LHCN-M2 (cell line): ENCODE measurements at regions not wholly inside any gene's neighbourhood (a gene's known extent, or its start where the extent isn't known, plus 50 kb on each side); places are given as distances from the start of the nearest gene placed in this dataset.
"Not testable (repeated sequence)": the region's sequence is repeated elsewhere in the genome, so short reads cannot be mapped to it uniquely, and the experiment has no call there.

ENCODE experiments used
- DNase-seq: peaks from one replicate; pipeline ENCODE4 v3.0.0-alpha.2; 2012; ENCODE audit warnings: low read depth

- peak; percentile 5 for DNase-seq
Measured at GRCh38 chr2:118614841-118615271, 232.6 kb downstream of the EN1 start.

GRCh38 chr2:118613737-118614136, 233.7 kb downstream of the EN1 start:
- DNase-seq: no peak

GRCh38 chr2:118611691-118612090, 235.8 kb downstream of the EN1 start:
- DNase-seq: no peak

GRCh38 chr2:118609138-118609537, 238.3 kb downstream of the EN1 start:
- DNase-seq: no peak

- no peak for DNase-seq
Measured at GRCh38 chr2:118607641-118608040, 239.8 kb downstream of the EN1 start.

- no peak for DNase-seq
Measured at GRCh38 chr2:118604811-118605210, 242.6 kb downstream of the EN1 start.

GRCh38 chr2:118604371-118604770, 243.1 kb downstream of the EN1 start:
- DNase-seq: no peak

GRCh38 chr2:118599141-118599540, 248.3 kb downstream of the EN1 start:
- no peak for DNase-seq

- DNase-seq: no peak
Measured at GRCh38 chr2:118596620-118597019, 250.8 kb downstream of the EN1 start.

GRCh38 chr2:118593257-118593656, 254.2 kb downstream of the EN1 start:
- DNase-seq: no peak

GRCh38 chr2:118591223-118591622, 256.2 kb downstream of the EN1 start:
- no peak for DNase-seq

GRCh38 chr2:118589721-118590120, 257.7 kb downstream of the EN1 start:
- no peak for DNase-seq

GRCh38 chr2:118588850-118589249, 258.6 kb downstream of the EN1 start:
- DNase-seq: no peak

GRCh38 chr2:118586312-118586711, 261.1 kb downstream of the EN1 start:
- DNase-seq: no peak

GRCh38 chr2:118584877-118585276, 262.6 kb downstream of the EN1 start:
- no peak for DNase-seq

- DNase-seq: no peak
Measured at GRCh38 chr2:118584062-118584749, 263.2 kb downstream of the EN1 start.

GRCh38 chr2:118582058-118582457, 265.4 kb downstream of the EN1 start:
- no peak for DNase-seq

- DNase-seq: no peak
Measured at GRCh38 chr2:118580651-118581050, 266.8 kb downstream of the EN1 start.

GRCh38 chr2:118580107-118580506, 267.3 kb downstream of the EN1 start:
- no peak for DNase-seq

GRCh38 chr2:118577202-118577601, 270.2 kb downstream of the EN1 start:
- DNase-seq: no peak

GRCh38 chr2:118576109-118576855, 271.2 kb downstream of the EN1 start:
- no peak for DNase-seq

GRCh38 chr2:118572380-118572779, 275.1 kb downstream of the EN1 start:
- not testable (repeated sequence) for DNase-seq

GRCh38 chr2:118569876-118570535, 277.4 kb downstream of the EN1 start:
- no peak for DNase-seq
